HL-60 (cell line): ENCODE measurements at regions not wholly inside any gene's neighbourhood (a gene's known extent, or its start where the extent isn't known, plus 50 kb on each side); places are given as distances from the start of the nearest gene placed in this dataset.

ENCODE experiments used
- CTCF ChIP-seq: IDR thresholded peaks from one replicate; pipeline ENCODE4 v1.5.1; 2011; ENCODE audit warnings: low read length, control low read depth, inconsistent platforms; ENCODE audit not compliant: insufficient read depth
- REST ChIP-seq: IDR thresholded peaks from 2 replicates; pipeline ENCODE4 v1.6.1; 2012; ENCODE audit warnings: low read depth; ENCODE audit not compliant: insufficient replicate concordance

DNA sequence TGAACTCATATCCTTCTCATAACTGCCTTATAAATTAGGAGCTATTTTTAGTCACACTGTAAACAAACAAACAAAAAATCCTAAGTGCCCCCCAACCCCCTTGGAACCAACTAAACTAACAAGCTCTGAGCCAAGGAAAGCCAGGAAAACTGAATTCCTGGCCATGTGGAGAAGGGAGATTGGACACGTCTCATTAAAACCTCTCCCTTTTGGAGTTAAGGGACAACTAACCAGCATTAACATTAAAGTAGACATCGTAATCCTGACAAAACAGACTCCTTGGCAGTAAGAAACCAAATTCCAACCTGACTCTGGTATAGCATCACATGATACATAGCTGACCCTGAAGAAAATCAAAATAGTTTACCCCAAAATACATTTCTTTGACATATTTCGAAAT lies 937.1 kb upstream of the GRIA3 start:
- TF ChIP-seq CTCF (no peak), REST (no peak)
